HG02840 (cell line): ENCODE measurements at regions not wholly inside any gene's neighbourhood (a gene's known extent, or its start where the extent isn't known, plus 50 kb on each side); places are given as distances from the start of the nearest gene placed in this dataset.
"Not testable (repeated sequence)": the region's sequence is repeated elsewhere in the genome, so short reads cannot be mapped to it uniquely, and the experiment has no call there.

Experiments
- ATAC-seq: cut with Tn5 transposase; IDR thresholded peaks from one replicate; pipeline ENCODE4 v1.9.1; 2021; ENCODE audit warnings: mild to moderate bottlenecking, moderate library complexity, moderate number of reproducible peaks; ENCODE audit not compliant: unreplicated experiment, low FRiP score

- ATAC-seq, result no peak
Observed at GRCh38 chr20:41691443-41691842, 73.3 kb upstream of the CHD6 start.

- no peak for ATAC-seq
Observed at GRCh38 chr20:41690702-41691101, 72.5 kb upstream of the CHD6 start.

- no peak for ATAC-seq
Observed at GRCh38 chr20:41686961-41687360, 68.8 kb upstream of the CHD6 start.

- ATAC-seq, result not testable (repeated sequence)
Observed at GRCh38 chr20:41685145-41685544, 67.0 kb upstream of the CHD6 start.

- ATAC-seq, result no peak
Observed at GRCh38 chr20:41678799-41679198, 60.6 kb upstream of the CHD6 start.

GRCh38 chr20:41672282-41672681 lies 54.1 kb upstream of the CHD6 start:
- no peak for ATAC-seq

GRCh38 chr20:41671143-41671542 lies 53.0 kb upstream of the CHD6 start:
- ATAC-seq, result no peak

GRCh38 chr20:41670631-41671030 lies 52.5 kb upstream of the CHD6 start:
- ATAC-seq, result no peak

GRCh38 chr20:41669708-41670263 lies 51.6 kb upstream of the CHD6 start:
- ATAC-seq, result no peak

GRCh38 chr20:41668057-41668749 lies 50.0 kb upstream of the CHD6 start:
- no peak for ATAC-seq
